ENCODE measurements at regions not wholly inside any gene's neighbourhood (a gene's known extent, or its start where the extent isn't known, plus 50 kb on each side); places are given as distances from the start of the nearest gene placed in this dataset.

GRCh38 chr10:88218362-88218761 lies 354.9 kb downstream of the PTEN start:
- TF ChIP-seq EZH2phosphoT487 (conservative IDR thresholded peaks at IDR 0.05; ENCODE audit: low read length) = no peak
- TF ChIP-seq, protein P1, sequence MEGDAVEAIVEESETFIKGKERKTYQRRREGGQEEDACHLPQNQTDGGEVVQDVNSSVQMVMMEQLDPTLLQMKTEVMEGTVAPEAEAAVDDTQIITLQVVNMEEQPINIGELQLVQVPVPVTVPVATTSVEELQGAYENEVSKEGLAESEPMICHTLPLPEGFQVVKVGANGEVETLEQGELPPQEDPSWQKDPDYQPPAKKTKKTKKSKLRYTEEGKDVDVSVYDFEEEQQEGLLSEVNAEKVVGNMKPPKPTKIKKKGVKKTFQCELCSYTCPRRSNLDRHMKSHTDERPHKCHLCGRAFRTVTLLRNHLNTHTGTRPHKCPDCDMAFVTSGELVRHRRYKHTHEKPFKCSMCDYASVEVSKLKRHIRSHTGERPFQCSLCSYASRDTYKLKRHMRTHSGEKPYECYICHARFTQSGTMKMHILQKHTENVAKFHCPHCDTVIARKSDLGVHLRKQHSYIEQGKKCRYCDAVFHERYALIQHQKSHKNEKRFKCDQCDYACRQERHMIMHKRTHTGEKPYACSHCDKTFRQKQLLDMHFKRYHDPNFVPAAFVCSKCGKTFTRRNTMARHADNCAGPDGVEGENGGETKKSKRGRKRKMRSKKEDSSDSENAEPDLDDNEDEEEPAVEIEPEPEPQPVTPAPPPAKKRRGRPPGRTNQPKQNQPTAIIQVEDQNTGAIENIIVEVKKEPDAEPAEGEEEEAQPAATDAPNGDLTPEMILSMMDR (IDR thresholded peaks at IDR 0.05; ENCODE audit: insufficient read depth, low read length, poor library complexity, severe bottlenecking) = no peak
- no peaks in the 10 kb centered on the region for H3F3A ChIP-seq (ENCODE audit: insufficient read depth)
- H3K79me2 ChIP-seq (ENCODE audit: insufficient read depth, low read length) = no peaks in the 10 kb centered on the region
- no peak overlapping the region for H3K4me2 ChIP-seq (ENCODE audit: low read depth, low read length, poor library complexity, severe bottlenecking)
- no peaks in the 10 kb centered on the region for H3K9me2 ChIP-seq (replicated peaks; ENCODE audit: insufficient read depth, low read length)
- no peak overlapping the region for H3K9ac ChIP-seq (ENCODE audit: low read length)
- no peak overlapping the region for H2AFZ ChIP-seq (ENCODE audit: low read depth, low read length, severe bottlenecking)
- no peak overlapping the region for H3K4me3 ChIP-seq (ENCODE audit: insufficient read depth, low read length, poor library complexity, severe bottlenecking)
- no peaks in the 10 kb centered on the region for H3K9me3 ChIP-seq (ENCODE audit: insufficient read depth, low read length)
- H3K27me3 ChIP-seq (ENCODE audit: low read length) = no peaks in the 10 kb centered on the region
- no peaks in the 10 kb centered on the region for H3K36me3 ChIP-seq (ENCODE audit: low read length)
- no peaks in the 10 kb centered on the region for H4K20me1 ChIP-seq (ENCODE audit: low read depth, low read length)
- H3K27ac ChIP-seq (ENCODE audit: low read depth, low read length) = no peak overlapping the region

DNA sequence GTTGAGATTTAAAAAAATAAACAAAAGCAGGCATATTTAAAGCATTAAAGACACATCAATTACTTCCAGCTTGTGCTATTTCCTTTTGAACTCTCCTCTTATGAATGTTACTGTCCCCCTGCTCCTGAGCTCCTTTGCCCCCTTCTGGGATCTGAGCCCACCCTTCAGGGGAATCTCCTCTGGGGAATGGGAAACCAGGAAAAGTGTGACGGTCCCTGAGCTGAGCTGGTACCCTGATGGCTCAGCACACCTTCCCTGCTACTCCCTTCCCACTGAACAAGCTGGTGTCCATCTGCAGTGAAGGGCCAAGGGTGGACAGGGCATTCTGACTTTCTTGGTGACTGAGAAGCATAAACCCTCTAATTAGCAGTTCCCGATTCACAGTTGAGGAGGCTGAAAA lies 356.3 kb downstream of the PTEN start:
- TF ChIP-seq, protein P1 (IDR thresholded peaks at IDR 0.05; ENCODE audit: insufficient read depth, low read length, poor library complexity, severe bottlenecking) = no peak
- TF ChIP-seq EZH2phosphoT487 (conservative IDR thresholded peaks at IDR 0.05; ENCODE audit: low read length) = no peak
- Histone ChIP-seq H4K20me1 (ENCODE audit: low read depth, low read length) (no peaks in the 10 kb centered on the region), H3K27ac (ENCODE audit: low read depth, low read length) (no peak overlapping the region), H3K4me3 (ENCODE audit: insufficient read depth, low read length, poor library complexity, severe bottlenecking) (no peak overlapping the region), H3K9me3 (ENCODE audit: insufficient read depth, low read length) (no peaks in the 10 kb centered on the region), H3K79me2 (ENCODE audit: insufficient read depth, low read length) (no peaks in the 10 kb centered on the region), H3F3A (ENCODE audit: insufficient read depth) (no peaks in the 10 kb centered on the region), H2AFZ (ENCODE audit: low read depth, low read length, severe bottlenecking) (no peak overlapping the region), H3K36me3 (ENCODE audit: low read length) (no peaks in the 10 kb centered on the region), H3K4me2 (ENCODE audit: low read depth, low read length, poor library complexity, severe bottlenecking) (no peak overlapping the region), H3K9me2 (replicated peaks; ENCODE audit: insufficient read depth, low read length) (no peaks in the 10 kb centered on the region), H3K27me3 (ENCODE audit: low read length) (no peaks in the 10 kb centered on the region), H3K9ac (ENCODE audit: low read length) (no peak overlapping the region)

DNA sequence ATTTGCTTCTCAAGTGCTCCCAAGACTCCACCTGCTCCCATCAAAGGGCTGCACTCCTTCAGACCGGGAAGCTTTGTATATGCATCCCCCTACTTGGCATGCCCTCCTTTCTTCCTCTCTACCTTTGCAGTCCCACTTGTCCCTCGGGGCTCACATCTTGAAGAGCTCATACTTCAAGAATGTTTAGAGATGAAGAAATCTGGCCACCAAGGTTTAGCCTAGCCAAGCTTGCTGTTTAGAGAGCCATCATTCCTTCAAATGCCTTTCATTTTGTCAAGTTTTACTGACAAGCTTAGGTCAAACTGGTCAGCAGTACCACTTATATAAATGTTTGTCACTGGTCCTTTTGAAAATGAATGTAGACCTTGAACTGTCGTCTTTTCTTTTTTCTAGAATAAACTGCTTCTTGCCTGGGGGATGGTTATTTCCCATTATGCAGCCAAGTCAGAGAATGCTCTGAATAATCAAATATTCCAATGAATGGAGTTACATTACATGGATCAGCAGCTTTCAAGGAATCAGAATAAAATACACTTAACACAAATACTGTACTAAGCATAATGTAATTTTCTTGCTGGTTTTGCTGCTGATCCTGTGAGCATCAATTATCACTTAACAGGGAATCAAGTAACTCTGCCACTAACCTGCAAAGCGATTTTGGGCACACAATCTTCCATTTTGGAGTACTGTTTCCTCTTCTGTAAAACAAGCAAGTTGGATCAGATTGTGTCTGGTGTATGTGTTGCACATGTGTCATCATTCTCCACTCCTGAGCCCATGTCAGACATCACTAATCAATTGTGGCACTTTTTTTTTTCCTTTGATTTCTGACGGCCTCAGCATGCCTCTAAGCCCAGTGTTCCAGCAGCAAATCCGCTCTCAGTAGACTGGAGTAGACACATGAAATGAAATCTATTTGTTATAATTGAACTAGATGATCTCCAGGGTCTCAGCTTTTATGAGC lies 357.9 kb downstream of the PTEN start:
- TF ChIP-seq, protein P1 (IDR thresholded peaks at IDR 0.05; ENCODE audit: insufficient read depth, low read length, poor library complexity, severe bottlenecking) = no peak
- no peak for TF ChIP-seq EZH2phosphoT487 (conservative IDR thresholded peaks at IDR 0.05; ENCODE audit: low read length)
- H3K4me2 ChIP-seq (ENCODE audit: low read depth, low read length, poor library complexity, severe bottlenecking) = no peak overlapping the region

More for the DNA sequence above, 357.9 kb downstream of the PTEN start:
- H3K9me2 ChIP-seq (replicated peaks; ENCODE audit: insufficient read depth, low read length) = no peaks in the 10 kb centered on the region
- H4K20me1 ChIP-seq (ENCODE audit: low read depth, low read length) = no peaks in the 10 kb centered on the region
- H3F3A ChIP-seq (ENCODE audit: insufficient read depth) = no peaks in the 10 kb centered on the region
- H3K36me3 ChIP-seq (ENCODE audit: low read length) = no peaks in the 10 kb centered on the region
- H2AFZ ChIP-seq (ENCODE audit: low read depth, low read length, severe bottlenecking) = no peak overlapping the region
- H3K27me3 ChIP-seq (ENCODE audit: low read length) = no peaks in the 10 kb centered on the region
- no peaks in the 10 kb centered on the region for H3K79me2 ChIP-seq (ENCODE audit: insufficient read depth, low read length)
- no peaks in the 10 kb centered on the region for H3K9me3 ChIP-seq (ENCODE audit: insufficient read depth, low read length)
- H3K9ac ChIP-seq (ENCODE audit: low read length) = no peak overlapping the region
- H3K4me3 ChIP-seq (ENCODE audit: insufficient read depth, low read length, poor library complexity, severe bottlenecking) = no peak overlapping the region
- H3K27ac ChIP-seq (ENCODE audit: low read depth, low read length) = no peak overlapping the region

Measured in SU-DHL-6 (cell line).